GM19023 (cell line): ENCODE measurements at regions not wholly inside any gene's neighbourhood (a gene's known extent, or its start where the extent isn't known, plus 50 kb on each side); places are given as distances from the start of the nearest gene placed in this dataset.
"Not testable (repeated sequence)": the region's sequence is repeated elsewhere in the genome, so short reads cannot be mapped to it uniquely, and the experiment has no call there.

Experiments
- ATAC-seq: cut with Tn5 transposase; IDR thresholded peaks from one replicate; pipeline ENCODE4 v1.9.1; 2021; ENCODE audit warnings: mild to moderate bottlenecking, moderate library complexity; ENCODE audit not compliant: unreplicated experiment

DNA sequence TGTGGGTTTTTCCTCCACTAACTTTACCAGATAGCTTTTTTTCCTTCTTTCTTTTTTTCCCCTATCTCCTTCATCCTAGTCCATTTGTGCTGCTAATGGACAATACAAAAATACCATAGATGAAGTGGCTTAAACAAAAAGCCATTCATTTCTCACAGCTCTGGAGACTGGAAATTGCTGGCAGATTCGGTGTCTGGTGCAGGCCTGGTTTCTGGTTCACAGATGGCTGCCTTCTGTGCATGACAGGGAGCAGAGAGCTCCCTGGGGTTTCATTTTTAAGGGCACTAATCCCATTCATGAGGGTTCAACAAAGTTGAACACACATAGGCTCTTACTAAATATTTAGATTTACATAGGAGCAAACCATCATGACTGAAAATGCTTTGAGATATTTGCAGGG lies 467.4 kb downstream of the TYW1 start:
- no peak for ATAC-seq

GRCh38 chr7:67466109-67466508 lies 469.5 kb downstream of the TYW1 start:
- no peak for ATAC-seq

- no peak for ATAC-seq
Measured at GRCh38 chr7:67470256-67470751, 473.7 kb downstream of the TYW1 start.

- no peak for ATAC-seq
Measured at GRCh38 chr7:67475293-67475692, 478.7 kb downstream of the TYW1 start.

DNA sequence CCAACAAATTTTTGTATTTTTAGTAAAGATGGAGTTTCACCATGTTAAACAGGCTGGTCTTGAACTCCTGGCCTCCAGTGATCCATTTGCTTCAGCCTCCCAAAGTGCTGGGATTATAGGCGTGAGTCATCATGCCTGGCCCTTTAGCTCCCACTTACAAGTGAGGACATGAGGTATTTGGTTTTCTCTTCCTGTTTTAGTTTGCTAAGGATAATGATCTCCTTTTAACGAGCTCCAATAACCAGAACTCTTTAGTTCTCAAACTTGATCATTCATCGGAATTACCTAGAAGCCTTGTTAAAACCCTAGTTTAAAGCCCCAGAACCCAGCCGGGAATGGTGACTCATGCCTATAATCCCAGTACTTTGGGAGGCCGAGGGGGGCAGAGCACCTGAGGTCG lies 481.4 kb downstream of the TYW1 start:
- no peak for ATAC-seq

DNA sequence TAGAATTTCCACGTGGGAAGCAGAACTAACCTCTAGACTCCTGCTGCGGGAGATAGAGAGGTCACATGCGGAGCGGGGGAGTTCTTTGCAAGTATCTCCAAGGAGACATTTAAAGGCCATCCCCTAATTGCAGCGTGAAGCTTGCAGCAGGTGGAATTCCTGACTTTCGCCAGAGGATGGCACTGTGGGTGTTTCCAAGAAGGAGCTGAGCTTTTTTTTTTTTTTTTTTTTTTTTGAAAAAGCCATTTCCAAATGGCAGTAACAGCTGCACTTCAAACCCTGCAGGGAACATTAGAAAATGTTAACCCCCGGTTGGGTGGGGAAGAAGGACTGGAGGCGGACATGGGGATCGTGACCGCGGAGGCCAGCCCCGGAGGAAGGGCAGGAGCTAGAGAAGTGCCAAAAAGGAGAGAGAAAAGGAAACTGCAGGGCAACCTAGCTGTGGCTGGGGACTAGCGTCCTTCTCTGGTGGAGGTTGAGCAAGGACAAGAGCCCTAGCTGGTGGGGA lies 487.7 kb downstream of the TYW1 start:
- ATAC-seq, result no peak

- ATAC-seq, result no peak
Measured at GRCh38 chr7:67486401-67486800, 489.8 kb downstream of the TYW1 start.

DNA sequence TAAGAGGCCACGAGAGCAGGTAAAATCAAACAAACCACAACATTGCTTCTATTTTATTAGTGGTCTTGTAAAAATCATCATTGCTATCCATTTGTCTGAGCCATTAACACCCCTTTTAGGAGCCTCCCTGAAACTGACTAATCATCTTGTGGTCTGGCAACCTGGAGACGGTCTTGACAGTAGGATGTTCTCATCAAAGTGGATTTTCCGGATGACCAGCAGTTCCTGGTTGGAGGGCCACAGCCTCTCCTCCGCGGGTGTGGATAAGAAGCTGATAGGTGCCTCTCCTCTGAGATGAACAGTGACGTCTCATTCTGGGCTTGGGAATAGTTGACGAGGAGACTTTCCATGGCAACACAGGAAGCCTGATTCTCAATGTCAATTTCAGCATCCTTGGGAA lies 490.7 kb downstream of the TYW1 start:
- ATAC-seq, result no peak

- no peak for ATAC-seq
Measured at GRCh38 chr7:67489881-67490280, 493.2 kb downstream of the TYW1 start.

GRCh38 chr7:67493366-67493765 lies 496.7 kb downstream of the TYW1 start:
- ATAC-seq, result no peak

- ATAC-seq, result no peak
Measured at GRCh38 chr7:67496589-67496988, 500.0 kb downstream of the TYW1 start.

- ATAC-seq, result not testable (repeated sequence)
Measured at GRCh38 chr7:67497914-67498313, 501.3 kb downstream of the TYW1 start.

DNA sequence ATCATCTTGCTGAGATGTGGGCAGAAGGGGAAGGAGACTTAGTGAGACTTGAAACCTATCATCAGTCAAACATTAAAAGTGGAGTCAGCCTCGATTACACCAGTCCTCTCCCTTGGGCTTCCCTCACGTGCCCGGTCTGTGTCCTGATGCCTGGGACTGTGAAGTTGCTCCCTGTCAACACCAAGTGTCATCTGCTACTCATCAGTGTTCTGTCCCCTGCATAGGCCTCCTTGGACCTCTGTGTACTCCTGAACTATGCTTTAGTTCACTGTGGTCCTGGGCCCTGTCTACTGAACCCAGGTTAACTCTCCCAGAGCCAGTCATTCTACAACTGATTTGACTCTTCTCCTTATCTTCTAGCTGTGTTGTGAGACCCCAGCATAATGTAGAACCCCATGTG lies 506.3 kb downstream of the TYW1 start:
- no peak for ATAC-seq

DNA sequence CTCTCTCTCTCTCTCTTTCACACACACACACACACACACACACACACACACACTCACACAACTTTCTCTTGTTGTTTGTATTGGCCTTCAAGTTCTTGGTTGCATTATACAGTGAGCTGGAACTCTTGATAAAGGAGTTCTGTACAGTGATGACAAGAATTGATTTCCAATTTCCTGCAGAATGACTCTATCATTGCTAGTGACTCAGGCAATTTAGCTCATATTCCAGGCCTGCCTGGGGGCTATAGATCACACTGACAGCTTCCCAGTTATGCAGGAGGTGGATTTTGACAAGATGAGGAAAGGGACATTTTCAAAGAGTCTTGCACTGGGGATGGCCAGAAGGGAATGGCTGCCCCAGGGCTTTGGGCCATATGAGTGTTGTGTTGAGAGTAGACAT lies 508.8 kb downstream of the TYW1 start:
- no peak for ATAC-seq

GRCh38 chr7:67512481-67512880 lies 515.8 kb downstream of the TYW1 start:
- ATAC-seq, result no peak

- no peak for ATAC-seq
Measured at GRCh38 chr7:67518580-67518979, 521.9 kb downstream of the TYW1 start.

DNA sequence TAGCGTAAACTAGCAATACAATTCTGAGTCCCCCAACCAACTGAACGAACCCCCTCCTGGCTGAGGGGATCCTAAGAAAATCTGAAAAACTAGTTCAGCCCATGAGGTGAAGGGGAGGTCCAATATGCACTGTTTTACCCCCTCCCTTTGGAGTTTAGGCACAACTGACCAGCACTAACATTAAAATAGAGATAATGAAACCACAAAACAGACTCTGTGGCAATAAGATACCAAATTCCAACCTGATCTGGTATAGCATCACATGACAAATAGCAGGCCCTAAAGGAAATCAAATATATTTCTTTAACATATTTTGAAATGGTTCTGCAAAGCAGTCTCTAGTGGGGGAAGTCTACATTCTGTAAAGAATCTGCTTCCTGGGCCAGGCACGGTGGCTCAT lies 522.5 kb downstream of the TYW1 start:
- no peak for ATAC-seq

DNA sequence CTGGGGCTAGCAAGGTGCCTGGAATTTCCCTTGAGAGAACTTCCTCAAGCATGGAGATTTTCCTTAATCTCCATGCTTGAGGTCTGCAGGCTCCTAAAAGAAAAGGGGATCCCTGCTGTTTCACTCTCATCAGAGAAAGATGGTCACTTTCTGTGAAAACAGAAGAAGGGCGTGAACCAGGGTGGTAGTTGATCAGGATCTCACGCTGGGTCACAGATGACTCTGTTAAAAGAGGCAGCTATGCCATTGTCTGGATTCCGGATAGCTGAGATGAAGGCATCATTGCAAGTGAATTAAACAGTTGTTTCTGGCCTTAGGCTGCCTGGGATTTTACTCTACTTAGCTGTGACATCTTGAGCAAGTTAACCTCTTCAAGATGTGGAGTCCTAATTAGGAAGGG lies 525.9 kb downstream of the TYW1 start:
- no peak for ATAC-seq

GRCh38 chr7:67523713-67524112 lies 527.1 kb downstream of the TYW1 start:
- no peak for ATAC-seq

GRCh38 chr7:67525588-67525987 lies 529.0 kb downstream of the TYW1 start:
- ATAC-seq, result no peak

- no peak for ATAC-seq
Measured at GRCh38 chr7:67535241-67535989, 538.8 kb downstream of the TYW1 start.

- ATAC-seq, result no peak
Measured at GRCh38 chr7:67542916-67543315, 546.3 kb downstream of the TYW1 start.
